HG02981 (cell line): ENCODE measurements at regions not wholly inside any gene's neighbourhood (a gene's known extent, or its start where the extent isn't known, plus 50 kb on each side); places are given as distances from the start of the nearest gene placed in this dataset.

Experiments
- ATAC-seq: cut with Tn5 transposase; IDR thresholded peaks from one replicate; pipeline ENCODE4 v1.9.1; 2021; ENCODE audit warnings: mild to moderate bottlenecking, moderate library complexity; ENCODE audit not compliant: unreplicated experiment

GRCh38 chr7:130989101-130989795, 255.2 kb upstream of the KLF14 start:
- ATAC-seq = no peak

GRCh38 chr7:130990178-130990832, 256.3 kb upstream of the KLF14 start:
- no peak for ATAC-seq

GRCh38 chr7:130993671-130994365, 259.8 kb upstream of the KLF14 start:
- ATAC-seq = no peak

- ATAC-seq = no peak
These were observed 260.5 kb upstream of the KLF14 start for GRCh38 chr7:130994378-130995115.

GRCh38 chr7:130995252-130996081, 261.5 kb upstream of the KLF14 start:
- ATAC-seq = no peak

- no peak for ATAC-seq
These were observed 262.3 kb upstream of the KLF14 start for GRCh38 chr7:130996205-130996832.

- no peak for ATAC-seq
These were observed 262.8 kb upstream of the KLF14 start for GRCh38 chr7:130996833-130997231.

GRCh38 chr7:130998993-130999602, 265.1 kb upstream of the KLF14 start:
- ATAC-seq = no peak

GRCh38 chr7:130999926-131000325, 265.9 kb upstream of the KLF14 start:
- no peak for ATAC-seq

GRCh38 chr7:131000389-131000788, 266.4 kb upstream of the KLF14 start:
- no peak for ATAC-seq

- ATAC-seq = no peak
These were observed 266.9 kb upstream of the KLF14 start for GRCh38 chr7:131000873-131001272.

- no peak for ATAC-seq
These were observed 268.6 kb upstream of the KLF14 start for GRCh38 chr7:131002600-131002999.

- ATAC-seq = no peak
These were observed 269.6 kb upstream of the KLF14 start for GRCh38 chr7:131003634-131004033.

- ATAC-seq = no peak
These were observed 270.4 kb upstream of the KLF14 start for GRCh38 chr7:131004371-131004770.

GRCh38 chr7:131007439-131008330, 273.7 kb upstream of the KLF14 start:
- peak; percentile 36 for ATAC-seq

GRCh38 chr7:131008840-131009711, 275.1 kb upstream of the KLF14 start:
- no peak for ATAC-seq

- ATAC-seq = no peak
These were observed 276.2 kb upstream of the KLF14 start for GRCh38 chr7:131010029-131010716.
